Gastrocnemius medialis (tissue), 4 donors: ENCODE measurements at regions not wholly inside any gene's neighbourhood (a gene's known extent, or its start where the extent isn't known, plus 50 kb on each side); places are given as distances from the start of the nearest gene placed in this dataset.

Experiments used
- ATAC-seq, 2 donors: fragments of 150-250 bp; one replicate each; pipeline ENCODE4 v1.9.1; 2016
- DNase-seq, 2 donors: peaks; one replicate each; pipeline ENCODE4 v3.0.0-alpha.2; 2019
- H3K27ac ChIP-seq, 4 donors: fragments of 200-600 bp; sonication (generic); 1 replicate in 1 of 4; 2 replicates in 3 of 4; pipeline ENCODE4 v1.5.1; 2016 to 2018; ENCODE audit warnings: mild to moderate bottlenecking in 2 of 4, moderate library complexity in 1 of 4
- H3K27me3 ChIP-seq, 3 donors: fragments of 200-600 bp; sonication (generic) in 2 of 3; 1 replicate in 1 of 3; 2 replicates in 2 of 3; pipeline versions ENCODE4 v1.5.1 to v1.6.0; 2016 to 2019; ENCODE audit warnings: mild to moderate bottlenecking in 1 of 3, moderate library complexity in 1 of 3
- H3K36me3 ChIP-seq, 2 donors: fragments of 200-600 bp; sonication (generic) in 1 of 2; one replicate each; pipeline ENCODE4 v1.5.1; 2017 to 2018
- H3K4me1 ChIP-seq, 2 donors: fragments of 200-600 bp; sonication (generic) in 1 of 2; one replicate each; pipeline ENCODE4 v1.5.1; 2016 to 2017; ENCODE audit warnings: mild to moderate bottlenecking in 2 of 2
- H3K4me3 ChIP-seq, 4 donors: fragments of 200-600 bp; sonication (generic) in 3 of 4; 1 replicate in 1 of 4; 2 replicates in 3 of 4; pipeline ENCODE4 v1.5.1; 2016 to 2019; ENCODE audit warnings: mild to moderate bottlenecking in 2 of 4
- H3K9me3 ChIP-seq, 3 donors: fragments of 200-600 bp; sonication (generic) in 2 of 3; 1 replicate in 1 of 3; 2 replicates in 2 of 3; pipeline ENCODE4 v1.5.1; 2016 to 2019
- POLR2A ChIP-seq, 2 donors: fragments of 450-650 bp; IDR thresholded peaks; one replicate each; pipeline ENCODE4 v1.6.1; 2017; ENCODE audit warnings: antibody characterized with exemption in 2 of 2, mild to moderate bottlenecking in 2 of 2, moderate library complexity in 2 of 2
- in situ Hi-C, 4 donors: fragments of 200-750 bp; cut with MboI; loops; one replicate each; pipeline versions ENCODE4 v1.15.0 to v1.8.0; 2017; ENCODE audit warnings: low sequenced_read_pairs in 4 of 4
- intact Hi-C: fragments of 100-400 bp; cut with DNase I; formaldehyde crosslinking; loops from one replicate; pipeline ENCODE4 v1.15.1; 2023; ENCODE audit warnings: low total_unique reads
- TF ChIP-seq, protein P1 (sequence below), 5 experiments: fragments of 450-650 bp in 3 of 5; fragments of 200-600 bp in 2 of 5; sonication (generic) in 2 of 5; IDR thresholded peaks in 4 of 5; conservative IDR thresholded peaks in 1 of 5; 1 replicate in 4 of 5; 2 replicates in 1 of 5; pipeline ENCODE4 v1.5.1; 2016 to 2019; ENCODE audit warnings: antibody characterized with exemption in 5 of 5, mild to moderate bottlenecking in 3 of 5, moderate library complexity in 3 of 5

DNA sequence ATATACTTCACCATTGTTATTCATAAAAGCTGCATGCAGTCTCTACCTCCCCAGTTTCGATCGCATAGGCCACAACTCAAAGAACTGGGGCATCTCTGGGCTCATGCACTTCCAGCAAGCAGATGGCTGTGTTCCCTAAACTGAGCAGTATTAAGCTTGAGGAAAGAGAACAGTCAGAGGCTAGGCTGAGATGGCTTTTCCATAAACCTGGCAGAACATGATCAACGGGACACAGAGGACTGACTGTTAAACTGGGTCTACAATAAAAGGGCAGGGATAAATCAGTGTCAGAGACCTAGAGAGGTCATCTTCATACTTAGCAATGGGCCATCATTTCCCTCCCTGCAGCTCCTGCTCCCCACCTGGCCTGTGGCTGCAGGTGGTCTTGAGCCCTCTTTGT is 171.0 kb upstream of the NECTIN1 start:
- Histone ChIP-seq H3K4me3 (no peak overlapping the region), H3K9me3 (no peaks in the 10 kb centered on the region), H3K4me1 (no peaks in the 10 kb centered on the region), H3K27me3 (no peaks in the 10 kb centered on the region), H3K27ac (no peak overlapping the region), H3K36me3 (no peaks in the 10 kb centered on the region)
- in situ Hi-C loops: no loop called here
- TF ChIP-seq, protein P1, sequence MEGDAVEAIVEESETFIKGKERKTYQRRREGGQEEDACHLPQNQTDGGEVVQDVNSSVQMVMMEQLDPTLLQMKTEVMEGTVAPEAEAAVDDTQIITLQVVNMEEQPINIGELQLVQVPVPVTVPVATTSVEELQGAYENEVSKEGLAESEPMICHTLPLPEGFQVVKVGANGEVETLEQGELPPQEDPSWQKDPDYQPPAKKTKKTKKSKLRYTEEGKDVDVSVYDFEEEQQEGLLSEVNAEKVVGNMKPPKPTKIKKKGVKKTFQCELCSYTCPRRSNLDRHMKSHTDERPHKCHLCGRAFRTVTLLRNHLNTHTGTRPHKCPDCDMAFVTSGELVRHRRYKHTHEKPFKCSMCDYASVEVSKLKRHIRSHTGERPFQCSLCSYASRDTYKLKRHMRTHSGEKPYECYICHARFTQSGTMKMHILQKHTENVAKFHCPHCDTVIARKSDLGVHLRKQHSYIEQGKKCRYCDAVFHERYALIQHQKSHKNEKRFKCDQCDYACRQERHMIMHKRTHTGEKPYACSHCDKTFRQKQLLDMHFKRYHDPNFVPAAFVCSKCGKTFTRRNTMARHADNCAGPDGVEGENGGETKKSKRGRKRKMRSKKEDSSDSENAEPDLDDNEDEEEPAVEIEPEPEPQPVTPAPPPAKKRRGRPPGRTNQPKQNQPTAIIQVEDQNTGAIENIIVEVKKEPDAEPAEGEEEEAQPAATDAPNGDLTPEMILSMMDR (IDR thresholded peaks at IDR 0.05 in 4 of 5, conservative IDR thresholded peaks at IDR 0.05 in 1 of 5): no peak
- no peak for TF ChIP-seq POLR2A (IDR thresholded peaks at IDR 0.05)
- no peak for DNase-seq
- intact Hi-C loops: no loop called here
- ATAC-seq: no peak

DNA sequence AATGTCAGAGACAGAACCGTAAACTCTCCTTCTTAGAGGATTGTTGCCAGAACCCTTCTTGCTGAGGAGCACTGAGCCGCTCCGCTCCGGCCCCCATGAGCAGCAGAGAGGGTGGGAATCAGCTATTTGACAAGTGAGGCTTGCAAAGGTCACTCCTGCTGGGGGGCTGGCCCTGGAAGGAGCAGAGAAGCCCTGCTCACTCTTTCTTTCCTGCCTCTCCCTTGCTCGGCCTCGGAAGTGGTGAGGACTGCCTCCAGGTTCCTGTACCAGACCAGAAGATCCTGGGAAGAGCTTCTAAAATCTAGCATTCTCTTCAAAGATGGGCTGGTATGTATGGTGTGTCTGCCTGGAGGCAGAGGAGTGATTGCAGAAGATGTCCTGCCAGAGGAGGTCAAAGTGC is 168.6 kb upstream of the NECTIN1 start:
- H3K4me3 ChIP-seq: no peak overlapping the region
- ATAC-seq: no peak
- in situ Hi-C loops: no loop called here

DNA sequence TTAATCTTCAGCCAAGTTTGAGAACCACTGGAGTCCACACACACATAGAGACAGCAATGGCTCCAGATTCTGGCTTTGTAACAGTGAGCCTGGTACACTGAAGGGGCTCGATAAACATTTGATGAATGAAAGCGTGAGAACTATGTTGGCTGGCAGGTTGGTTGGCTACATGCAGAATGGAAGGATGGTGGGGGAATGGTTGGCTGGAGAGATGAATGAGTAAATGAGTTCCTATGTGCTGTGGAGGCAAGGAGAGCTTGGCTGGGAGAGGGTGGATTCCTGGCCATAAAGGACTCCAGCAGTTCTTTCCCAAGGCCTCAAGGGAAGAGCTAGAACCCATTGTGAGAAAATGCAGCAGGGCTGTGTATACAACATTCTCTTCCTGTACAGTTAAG is 168.0 kb upstream of the NECTIN1 start:
- ATAC-seq (no peak), DNase-seq (no peak)
- TF ChIP-seq POLR2A (IDR thresholded peaks at IDR 0.05): no peak
- TF ChIP-seq, protein P1 (IDR thresholded peaks at IDR 0.05 in 4 of 5, conservative IDR thresholded peaks at IDR 0.05 in 1 of 5): no peak
- no peaks in the 10 kb centered on the region for H3K9me3 ChIP-seq
- H3K4me3 ChIP-seq: no peak overlapping the region
- no peaks in the 10 kb centered on the region for H3K36me3 ChIP-seq
- no peaks in the 10 kb centered on the region for H3K4me1 ChIP-seq
- in situ Hi-C loops (no loop called here), intact Hi-C loops (no loop called here)
- no peak overlapping the region for H3K27ac ChIP-seq
- peaks cover 0 to 9% (median 5%) of the 10 kb centered on the region in 3 donors for H3K27me3 ChIP-seq

More for the DNA sequence above, 168.6 kb upstream of the NECTIN1 start:
- no peak overlapping the region for H3K27ac ChIP-seq
- TF ChIP-seq POLR2A (IDR thresholded peaks at IDR 0.05): no peak
- TF ChIP-seq, protein P1 (IDR thresholded peaks at IDR 0.05 in 4 of 5, conservative IDR thresholded peaks at IDR 0.05 in 1 of 5): no peak
- H3K27me3 ChIP-seq: peaks cover 0 to 4% (median 0%) of the 10 kb centered on the region in 3 donors
- no peak for DNase-seq
- H3K9me3 ChIP-seq: no peaks in the 10 kb centered on the region
- H3K4me1 ChIP-seq: no peaks in the 10 kb centered on the region
- H3K36me3 ChIP-seq: no peaks in the 10 kb centered on the region
- intact Hi-C loops: no loop called here

DNA sequence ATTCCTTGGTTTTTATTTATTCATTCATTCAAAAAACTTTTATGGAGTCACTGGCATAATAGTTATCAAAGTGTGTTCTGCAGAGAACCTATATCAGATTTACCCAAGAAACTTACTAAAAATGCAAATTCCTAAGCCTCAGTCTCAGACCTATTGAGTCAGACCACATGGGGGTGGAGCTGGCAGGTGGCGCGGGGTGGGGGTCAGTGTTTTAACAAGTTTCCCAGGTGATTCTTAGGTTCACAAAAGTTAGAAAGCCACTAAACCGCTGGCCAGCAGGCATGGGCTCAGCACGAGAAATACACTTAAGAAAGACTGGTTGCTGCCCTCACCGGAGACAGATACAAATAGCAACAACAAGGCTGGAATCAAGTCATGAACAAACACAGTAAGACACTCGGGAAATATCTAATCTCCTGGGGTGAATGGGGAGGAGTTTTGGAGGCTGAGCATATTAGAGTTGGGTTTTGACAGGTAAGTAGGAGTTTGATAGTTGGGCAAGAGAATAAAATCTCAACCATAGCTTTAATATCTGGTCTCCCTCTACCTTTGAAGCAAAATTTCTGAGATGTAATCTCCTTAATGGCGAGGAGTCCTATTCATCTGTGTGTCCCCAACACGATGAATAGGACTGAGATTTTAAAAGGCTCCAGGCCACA is 167.5 kb upstream of the NECTIN1 start:
- TF ChIP-seq, protein P1 (IDR thresholded peaks at IDR 0.05 in 4 of 5, conservative IDR thresholded peaks at IDR 0.05 in 1 of 5): no peak
- TF ChIP-seq POLR2A (IDR thresholded peaks at IDR 0.05): no peak
- ATAC-seq (no peak), DNase-seq (no peak)
- in situ Hi-C loops (no loop called here), intact Hi-C loops (no loop called here)
- Histone ChIP-seq H3K4me1 (no peaks in the 10 kb centered on the region), H3K36me3 (no peaks in the 10 kb centered on the region), H3K9me3 (no peaks in the 10 kb centered on the region), H3K27me3 (peaks cover 0 to 10% (median 7%) of the 10 kb centered on the region in 3 donors), H3K27ac (no peak overlapping the region), H3K4me3 (no peak overlapping the region)

DNA sequence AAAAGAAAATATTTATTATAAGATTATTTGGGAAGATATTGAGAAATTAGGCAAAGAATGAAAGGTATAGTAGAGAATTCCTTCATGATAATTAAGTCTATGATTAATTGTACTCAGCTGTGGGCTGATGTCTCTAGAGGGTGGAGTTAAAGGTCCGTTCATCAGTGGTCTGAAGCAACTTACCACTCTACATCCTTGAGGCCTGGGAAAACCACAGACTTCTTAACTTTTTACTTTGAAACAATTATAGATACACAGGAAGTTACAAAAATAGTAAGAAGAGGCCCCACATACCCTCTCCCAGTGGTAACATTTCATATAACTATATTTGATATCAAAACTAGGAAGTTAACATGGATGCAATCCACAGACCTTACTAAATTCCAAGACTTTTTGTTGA is 167.0 kb upstream of the NECTIN1 start:
- Histone ChIP-seq H3K4me3 (no peak overlapping the region), H3K9me3 (no peaks in the 10 kb centered on the region), H3K4me1 (no peaks in the 10 kb centered on the region), H3K36me3 (no peaks in the 10 kb centered on the region), H3K27ac (no peak overlapping the region), H3K27me3 (peaks cover 0 to 13% (median 9%) of the 10 kb centered on the region in 3 donors)
- ATAC-seq: no peak
- in situ Hi-C loops (no loop called here), intact Hi-C loops (no loop called here)
- no peak for DNase-seq
- TF ChIP-seq, protein P1 (IDR thresholded peaks at IDR 0.05 in 4 of 5, conservative IDR thresholded peaks at IDR 0.05 in 1 of 5): no peak
- TF ChIP-seq POLR2A (IDR thresholded peaks at IDR 0.05): no peak
